NCI-H2107 (cell line): ENCODE measurements at regions not wholly inside any gene's neighbourhood (a gene's known extent, or its start where the extent isn't known, plus 50 kb on each side); places are given as distances from the start of the nearest gene placed in this dataset.

Experiments used
- DNase-seq: peaks from one replicate; lab custom pipeline; 2025; lab: John Stamatoyannopoulos, UW

DNA sequence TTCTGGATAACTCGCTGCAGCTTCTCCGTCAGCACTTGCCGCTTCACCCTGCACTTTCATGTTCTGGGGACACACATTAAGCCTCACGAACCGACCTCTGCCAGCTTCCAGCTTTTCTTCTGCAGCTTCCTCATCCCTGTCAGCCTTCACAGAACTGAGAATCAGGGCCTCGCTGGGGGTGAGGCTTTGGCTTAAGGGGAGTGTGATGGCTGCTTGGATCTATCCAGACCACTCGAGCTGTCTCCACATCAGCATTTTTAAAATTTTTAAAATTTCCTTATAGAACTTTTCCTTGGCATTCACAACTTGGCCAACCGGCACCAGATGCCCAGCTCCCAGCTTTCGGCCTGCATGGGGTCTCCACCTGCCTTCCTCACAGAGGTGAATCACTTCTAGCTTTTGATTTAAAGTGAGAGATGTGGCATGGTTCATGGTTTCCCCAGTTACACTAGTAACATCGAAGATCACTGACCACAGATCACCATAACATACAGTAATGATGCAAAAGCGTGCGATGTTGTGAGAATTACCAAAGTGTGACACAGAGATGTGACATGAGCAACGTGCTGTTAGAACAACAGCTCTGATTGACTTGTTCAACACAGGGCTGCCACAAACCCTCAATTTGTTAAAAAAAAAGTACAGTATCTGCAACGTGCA lies 139.1 kb upstream of the C14orf180 start:
- DNase-seq, result no peak

DNA sequence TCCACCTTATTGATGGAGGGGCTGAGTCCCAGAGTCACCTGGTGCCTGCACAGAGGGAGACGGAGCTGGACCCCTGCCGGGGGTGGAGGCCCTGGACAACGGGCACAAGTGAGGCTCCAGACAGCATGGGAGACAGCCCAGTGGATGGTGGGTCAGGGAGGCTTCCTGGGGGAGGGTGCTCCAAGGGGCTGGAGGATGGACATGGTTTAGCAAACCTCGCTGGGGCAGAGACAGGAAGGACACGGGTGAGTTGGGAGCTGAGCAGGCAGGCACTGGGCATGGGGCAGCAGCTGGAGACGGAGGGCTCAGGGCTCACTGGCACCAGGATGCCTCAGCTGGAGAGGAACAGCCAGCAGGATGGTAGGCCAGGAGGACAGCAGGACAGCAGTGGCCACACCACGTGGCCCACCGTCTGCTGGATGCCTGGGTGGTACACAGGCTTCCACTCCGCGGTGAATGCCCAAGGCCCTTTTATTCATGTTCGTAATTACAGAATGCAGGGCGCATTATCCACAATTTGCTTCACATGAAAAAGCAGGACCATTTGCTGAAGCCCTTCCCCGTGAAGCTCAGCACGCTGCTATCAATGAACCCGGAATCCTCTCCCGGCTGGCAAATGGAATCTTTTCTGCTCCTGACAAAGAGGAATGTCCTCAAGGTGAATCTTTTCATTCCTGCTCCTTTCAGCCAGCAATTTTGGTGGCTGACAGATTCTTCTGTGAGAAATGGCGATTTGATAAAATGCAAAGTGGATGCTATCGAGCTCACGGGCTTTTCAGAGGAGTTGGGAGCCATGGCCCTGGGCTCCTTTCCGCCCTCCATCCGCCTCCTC lies 138.1 kb upstream of the C14orf180 start:
- no peak for DNase-seq

DNA sequence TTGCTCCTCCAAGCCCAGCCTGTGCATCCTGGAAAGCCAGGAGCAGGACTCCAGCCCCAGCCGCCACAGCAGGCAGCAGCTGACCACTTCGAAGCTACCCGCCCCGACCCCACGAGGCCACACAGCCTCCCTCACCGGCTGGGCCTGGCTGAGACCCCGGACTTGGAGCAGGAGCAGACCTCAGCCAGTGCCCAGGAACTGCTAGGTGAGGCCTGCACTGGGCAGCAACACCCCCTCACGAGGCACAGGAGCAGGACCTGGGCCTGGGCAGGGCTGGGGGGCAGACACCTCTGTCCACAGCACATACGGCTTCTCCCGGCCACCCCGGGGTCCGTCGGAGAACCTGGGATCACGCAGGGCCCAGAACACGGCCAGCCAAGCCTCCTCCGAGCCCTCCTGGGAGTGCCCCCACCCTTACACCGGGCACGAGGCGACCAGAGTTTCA lies 137.4 kb upstream of the C14orf180 start:
- no peak for DNase-seq

DNA sequence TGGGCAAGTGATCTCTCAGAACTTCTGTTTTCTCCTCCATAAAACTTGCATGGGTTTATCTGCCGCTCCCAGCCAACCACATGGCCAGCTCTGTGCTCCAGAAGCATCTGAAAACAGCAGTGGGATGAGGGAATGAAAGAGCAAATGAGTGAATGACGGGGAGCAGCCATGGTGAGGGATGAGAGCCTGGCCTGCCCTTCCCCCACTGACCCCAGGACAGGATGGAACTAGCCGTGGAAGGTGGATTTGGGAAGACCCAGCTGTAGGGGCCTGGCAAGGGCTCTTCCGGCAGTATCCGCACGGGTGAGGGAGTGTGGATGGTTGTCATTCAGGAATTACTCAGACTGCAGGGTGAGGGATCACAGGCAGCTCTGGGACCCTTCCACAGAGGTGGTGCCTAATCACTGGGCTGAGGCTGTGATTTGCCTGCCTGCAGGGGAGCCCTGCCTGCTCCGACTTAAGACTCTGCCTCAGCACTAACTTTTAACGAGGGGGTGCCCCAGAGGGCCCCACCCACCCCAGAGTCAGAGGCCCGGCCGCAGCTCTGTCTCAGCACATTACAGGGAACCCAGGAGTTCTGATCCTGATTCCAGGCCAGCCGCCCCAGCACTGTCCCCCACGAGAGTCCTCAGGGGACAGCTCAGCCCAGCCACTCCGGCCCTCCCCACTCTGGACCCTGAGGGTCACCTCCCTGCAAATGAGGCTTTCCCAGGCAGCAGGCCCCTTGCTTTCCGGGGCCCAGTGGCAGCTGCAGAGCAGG lies 136.8 kb upstream of the C14orf180 start:
- DNase-seq, result no peak

DNA sequence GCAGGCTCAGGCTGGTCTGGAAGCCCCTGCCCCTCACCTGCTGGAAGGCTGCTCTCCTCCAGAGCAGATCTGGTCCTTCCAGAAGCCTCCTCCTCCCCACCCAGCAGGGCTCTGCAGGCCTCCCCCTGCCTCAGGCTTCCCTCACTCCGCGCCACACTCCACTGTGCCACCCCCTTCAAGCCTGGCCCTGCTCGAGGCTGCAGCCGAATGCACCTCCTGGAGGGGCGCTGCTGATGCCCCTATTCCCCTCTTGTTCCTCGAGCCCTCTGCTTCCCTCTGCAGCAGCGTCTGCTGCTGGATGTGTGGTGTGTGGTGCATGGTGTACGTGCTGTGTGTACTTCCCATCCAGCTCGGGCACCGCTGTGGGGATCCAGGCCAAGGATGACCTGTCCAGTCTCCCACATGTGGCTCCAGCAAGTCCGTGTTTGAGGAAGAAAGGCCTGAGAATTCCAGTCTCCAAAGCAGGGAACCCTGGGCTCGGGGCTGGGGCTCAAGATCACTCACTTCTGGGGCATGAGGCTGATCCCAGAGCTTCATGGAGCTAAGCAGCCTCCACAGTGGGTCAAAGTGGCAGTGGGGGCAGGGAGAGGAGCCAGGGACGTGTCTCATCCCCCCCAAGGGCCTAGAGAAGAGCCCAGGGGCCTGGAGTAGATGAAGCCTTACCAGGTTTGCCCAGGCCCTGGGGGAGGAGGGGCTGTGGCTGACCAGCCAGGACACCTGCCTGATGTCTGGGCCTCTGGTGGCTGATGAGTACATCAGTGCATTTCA lies 136.0 kb upstream of the C14orf180 start:
- DNase-seq, result no peak

DNA sequence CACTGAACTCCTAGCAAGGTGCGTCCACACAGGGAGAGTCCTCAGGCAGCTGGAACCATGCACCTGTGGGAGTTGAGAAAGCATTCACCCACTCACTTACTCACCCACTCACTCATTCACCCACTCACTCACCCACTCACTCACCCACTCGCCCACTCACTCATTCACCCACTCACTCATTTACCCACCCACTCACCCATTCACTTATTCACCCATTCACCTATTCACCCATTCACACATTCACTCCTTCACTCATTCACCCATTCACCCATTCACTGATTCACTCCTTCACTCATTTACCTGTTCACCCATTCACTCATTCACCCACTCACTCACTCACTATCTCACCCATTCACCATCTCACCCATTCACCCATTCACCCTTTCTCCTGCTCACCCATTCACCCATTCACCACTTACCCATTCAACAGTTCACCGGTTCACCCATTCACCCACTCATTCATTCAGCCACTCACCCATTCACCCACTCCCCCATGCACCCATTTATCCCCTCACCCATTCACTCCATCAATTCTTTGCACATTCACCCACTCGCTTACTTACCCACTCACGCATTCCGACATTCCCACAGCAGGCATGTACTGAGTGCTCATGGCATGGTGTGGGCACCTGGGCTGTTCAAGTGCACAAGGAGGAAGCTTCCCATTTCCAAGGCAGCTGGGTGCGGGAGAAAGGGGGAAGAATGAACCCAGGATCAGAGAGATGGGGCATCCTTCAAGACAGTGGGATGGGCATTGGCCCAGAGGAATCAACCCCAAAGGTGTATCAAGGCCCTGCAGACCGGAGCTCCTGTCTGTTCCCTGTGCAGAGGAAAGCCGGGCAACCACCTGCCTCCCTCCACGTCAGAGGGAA lies 135.2 kb upstream of the C14orf180 start:
- no peak for DNase-seq

DNA sequence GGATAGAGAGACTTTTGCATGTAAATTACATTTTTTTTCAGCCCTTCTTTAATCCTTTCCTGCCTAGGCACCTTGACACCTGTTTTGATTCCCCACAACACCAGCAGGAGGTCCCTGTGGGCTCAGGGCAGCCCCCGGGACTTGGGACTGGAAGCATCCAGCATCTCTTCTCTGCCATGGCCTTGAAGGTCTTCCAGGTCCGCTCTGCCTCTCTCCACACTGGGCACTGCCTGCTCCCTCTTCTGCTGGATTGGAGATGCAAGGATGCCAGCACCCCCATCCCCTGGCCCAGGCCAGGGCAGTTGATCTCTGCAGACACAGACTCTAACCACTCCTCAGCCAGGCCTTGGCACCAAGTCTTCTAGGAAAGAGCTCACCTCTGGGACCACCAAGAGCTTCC lies 134.5 kb upstream of the C14orf180 start:
- no peak for DNase-seq

DNA sequence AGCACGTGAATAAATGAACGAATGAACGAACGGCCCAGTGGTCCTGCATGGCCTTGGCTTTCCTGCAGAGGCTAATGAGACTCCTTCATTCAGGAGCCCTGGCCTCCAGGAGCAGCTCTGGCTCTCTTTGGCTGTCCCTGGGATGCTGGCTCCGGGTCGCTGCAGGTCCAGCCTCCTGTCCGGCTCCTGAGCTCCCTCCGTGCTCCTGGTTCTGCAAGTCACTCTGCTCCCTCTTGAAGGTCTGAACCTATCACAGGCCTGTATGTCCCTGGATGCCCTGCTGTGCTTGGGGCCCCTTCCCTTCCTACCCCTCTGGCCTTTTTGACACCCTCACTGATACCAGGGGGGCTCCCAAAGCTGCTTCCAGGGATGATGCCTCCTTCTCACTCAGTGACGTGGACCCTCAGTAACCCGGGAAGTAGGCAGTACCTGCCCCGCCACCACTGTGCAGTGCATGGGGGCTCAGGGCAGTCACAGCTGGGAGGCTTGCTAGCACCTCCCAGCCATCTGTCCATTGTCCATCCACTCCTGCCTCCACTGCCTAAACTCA lies 133.7 kb upstream of the C14orf180 start:
- DNase-seq, result no peak

DNA sequence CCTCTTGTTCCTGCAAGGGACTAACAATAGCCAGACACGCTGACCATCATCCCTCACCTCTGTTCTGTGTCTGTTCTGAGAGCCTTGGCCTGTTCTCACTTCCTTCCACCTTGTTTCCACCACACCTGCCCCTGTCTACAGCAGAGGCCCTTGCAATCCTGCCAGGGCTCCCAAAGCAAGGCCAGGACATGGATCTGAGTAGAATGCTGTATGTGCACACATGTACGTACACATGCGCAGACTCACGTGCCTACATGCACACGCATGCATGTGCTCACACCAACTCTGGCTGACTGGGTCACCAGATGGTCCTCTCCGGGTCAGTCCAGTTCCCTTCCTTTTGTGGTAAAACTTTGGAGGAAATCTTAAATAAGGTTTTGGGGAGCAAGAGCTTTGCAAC lies 133.0 kb upstream of the C14orf180 start:
- DNase-seq, result no peak

DNA sequence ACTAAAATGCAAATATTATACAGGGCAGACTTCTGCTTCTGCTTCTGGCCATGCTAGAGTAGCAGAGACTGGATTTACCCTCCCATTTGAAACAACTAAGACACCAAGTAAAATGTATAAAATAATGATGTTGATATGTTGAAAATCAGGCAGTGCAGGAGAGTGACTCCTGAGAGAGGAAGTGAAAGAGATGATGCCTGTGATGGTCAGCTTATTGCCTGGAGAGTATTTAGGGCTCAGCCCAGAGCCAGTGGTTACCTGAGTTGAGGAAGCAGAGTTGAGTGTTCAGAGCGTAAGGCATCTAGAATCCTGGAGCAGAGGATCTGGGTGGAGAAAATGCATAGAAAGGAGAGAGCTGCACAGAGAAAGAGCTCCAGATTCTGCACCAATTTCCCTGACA lies 131.8 kb upstream of the C14orf180 start:
- no peak for DNase-seq

DNA sequence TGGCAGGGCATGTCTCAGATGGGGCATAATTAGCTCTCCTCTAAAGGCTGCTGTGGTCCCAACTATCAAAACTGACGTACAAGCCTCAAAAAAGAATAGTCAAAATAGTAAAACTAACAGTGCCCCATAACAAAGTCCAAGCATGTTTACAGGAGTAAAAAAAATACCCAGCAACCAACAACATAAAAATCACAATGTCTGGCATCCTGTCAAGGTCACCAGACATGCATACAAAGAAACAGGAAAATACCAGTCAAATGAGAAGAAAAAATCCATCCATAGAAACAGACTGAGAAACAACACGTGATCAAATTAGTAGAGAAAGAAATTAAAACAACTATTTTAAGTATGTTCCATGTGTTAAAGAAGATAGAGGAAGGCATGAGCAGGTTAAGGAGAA lies 131.2 kb upstream of the C14orf180 start:
- DNase-seq, result no peak

DNA sequence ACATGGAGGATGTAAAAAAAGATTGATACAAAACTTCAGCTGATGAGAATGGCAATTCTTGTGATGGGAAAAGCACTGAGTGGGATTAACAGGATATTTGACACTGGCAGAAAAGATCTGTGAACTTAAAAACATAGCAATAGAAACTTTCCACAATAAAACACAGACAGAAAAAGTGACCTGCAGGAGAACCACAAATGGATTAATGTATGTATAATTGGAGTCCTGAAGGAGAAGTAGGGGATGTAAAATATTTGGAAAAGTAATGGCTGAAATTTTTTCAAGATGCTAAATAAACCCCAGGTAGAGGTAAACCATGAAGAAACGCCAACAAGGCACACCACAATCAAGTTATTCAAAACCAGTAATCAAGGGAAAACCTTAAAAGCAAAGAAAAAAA lies 130.8 kb upstream of the C14orf180 start:
- no peak for DNase-seq

DNA sequence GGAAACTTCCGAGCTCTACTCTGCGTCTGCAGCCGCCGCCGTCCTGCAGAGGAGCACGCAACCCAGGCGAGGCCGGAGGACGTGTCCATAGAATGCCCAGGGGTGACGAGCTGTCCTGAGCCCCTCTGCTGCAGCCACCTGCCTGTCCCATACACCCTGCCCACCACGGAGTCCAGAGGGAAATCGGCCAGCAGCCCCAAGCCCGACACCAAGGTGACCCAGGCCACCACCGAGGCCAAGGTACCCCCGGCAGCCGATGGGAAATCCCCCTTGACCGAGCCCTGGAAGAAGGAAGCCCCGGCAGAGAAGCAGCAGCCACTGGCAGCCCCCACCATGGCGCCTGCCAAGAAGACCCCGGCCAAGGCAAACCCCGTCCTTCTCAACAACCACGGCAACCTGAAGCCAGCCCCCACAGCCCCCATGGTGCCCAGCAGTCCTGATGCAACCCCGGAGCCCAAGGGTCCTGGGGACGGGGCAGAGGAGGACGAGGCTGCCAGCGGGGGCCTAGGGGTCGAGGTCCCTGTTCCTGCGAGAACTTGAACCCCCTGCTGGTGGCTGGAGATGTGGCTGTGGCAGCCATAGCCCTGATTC lies 128.7 kb upstream of the C14orf180 start:
- DNase-seq, result no peak

DNA sequence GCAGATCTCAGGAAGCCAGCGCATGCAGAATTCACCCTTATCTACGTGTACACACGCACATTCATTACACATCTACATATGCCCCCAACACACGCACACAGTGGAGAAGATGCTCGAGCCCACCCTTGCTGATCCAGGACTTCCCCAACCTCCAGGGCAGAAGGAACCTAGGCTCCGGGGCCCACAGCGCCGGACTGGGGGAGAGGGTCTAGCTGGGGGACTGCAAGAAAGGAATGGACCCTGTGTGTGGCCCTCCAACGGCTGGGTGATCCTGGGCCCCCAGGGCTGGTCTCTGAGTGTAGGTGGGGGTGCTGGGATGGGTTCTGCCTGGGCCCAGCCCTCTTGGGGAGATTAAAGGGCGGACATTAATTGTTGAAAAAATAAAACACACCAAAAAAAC lies 128.1 kb upstream of the C14orf180 start:
- no peak for DNase-seq

DNA sequence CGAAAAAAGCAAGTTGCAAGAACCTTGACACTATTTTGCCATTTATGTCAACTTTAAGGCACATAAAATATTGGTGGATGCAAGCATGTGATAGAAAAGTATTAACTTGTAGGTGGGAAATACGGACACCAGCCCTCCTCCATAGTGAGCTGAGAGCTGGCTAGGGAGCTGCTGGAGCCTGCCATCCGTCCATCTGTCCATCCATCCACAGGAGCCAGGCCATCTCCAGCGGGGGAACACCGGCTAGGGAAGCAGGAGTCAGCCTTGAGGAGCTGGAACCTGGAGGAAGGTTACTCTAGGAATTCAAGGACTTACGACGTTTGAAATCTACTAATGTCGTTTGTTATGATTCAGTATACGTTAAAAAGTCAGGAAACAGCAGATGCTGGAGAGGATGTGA lies 120.7 kb upstream of the C14orf180 start:
- DNase-seq, result no peak

DNA sequence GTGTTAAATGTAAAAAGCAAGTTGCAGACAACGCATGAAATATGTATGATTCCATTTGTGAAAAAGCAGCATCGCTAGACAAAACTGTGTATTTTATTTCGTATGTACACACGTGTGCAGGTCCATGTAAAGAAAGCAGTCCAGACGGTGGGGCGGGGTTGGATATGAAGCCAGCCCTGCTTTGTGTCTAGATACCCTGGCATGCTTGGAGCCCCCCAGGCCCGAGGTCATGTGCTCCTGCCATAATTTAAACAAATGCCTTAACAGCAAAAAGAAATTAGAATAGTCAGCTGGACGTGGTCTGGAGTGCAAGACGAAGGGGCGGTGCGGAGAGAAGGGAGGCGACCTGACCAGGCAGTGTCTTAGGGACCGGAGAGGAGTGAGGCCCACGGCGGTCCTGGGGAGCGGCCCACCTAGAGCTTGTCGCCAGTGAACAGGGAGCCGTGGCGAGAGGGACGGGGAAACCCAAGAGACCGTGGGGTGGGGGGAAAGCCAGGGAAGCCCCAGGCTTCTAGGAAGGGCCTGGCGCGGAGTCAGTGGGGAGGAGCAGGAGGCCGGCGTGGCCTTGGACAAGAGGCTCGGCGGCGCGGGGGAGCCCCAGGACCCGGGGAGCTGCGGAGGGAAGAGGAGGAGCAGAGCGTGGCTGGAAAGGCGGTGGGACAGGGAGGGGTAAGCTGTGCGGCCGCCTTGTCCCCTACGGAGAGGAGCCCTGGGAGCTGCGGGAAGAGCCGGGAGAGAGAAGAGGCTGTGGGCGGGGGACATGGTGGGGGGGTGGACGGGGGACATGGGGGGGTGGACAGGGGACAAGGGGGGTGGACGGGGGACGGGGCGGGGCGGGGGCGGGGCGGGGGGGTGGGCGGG lies 118.5 kb upstream of the C14orf180 start:
- DNase-seq, result no peak

DNA sequence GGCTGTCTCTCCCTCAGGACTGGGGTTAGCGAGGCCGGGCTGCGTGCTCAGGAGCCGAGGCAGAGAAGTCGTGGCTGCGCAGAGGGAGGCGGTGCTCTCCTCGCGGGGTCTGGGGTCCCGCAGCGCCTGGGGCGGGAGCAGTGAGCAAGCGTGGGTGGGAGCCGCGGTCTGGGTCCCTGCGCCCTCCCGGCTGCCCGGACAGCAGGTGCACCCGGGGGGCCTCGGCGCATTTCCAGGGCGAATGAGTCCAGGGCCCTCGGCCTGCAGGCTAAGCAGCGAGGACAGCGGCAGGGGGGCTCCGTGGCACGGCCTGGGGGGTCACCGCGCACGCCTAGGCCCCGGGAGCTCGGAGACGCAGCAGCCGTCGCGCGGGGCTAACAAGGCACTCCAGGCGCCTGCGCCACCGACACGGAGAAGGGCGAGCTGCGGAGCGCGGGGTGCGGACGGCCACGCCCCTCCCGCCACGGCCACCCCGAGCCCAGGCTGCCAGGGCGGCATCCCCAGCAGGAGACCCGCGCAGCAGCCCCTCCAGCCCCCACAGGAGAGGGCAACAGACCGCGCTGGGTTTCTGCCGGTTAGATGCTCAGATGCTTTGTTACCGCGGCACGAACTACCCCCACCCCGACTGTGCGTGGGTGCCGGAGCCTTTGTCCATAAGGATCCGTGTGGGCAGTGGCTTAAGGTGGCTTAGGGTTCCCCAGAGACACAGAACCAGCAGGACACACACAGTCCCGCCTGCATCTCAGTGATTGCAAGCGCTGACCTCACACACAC lies 117.7 kb upstream of the C14orf180 start:
- DNase-seq, result no peak
